Caco-2 (cell line): ENCODE measurements at regions not wholly inside any gene's neighbourhood (a gene's known extent, or its start where the extent isn't known, plus 50 kb on each side); places are given as distances from the start of the nearest gene placed in this dataset.

Source experiments
- BruUV-seq: library from RNA; stranded (reverse); fragments of 400-500 nt; replicated peaks from 2 replicates; lab custom pipeline; 2021; lab: Mats Ljungman, UMichigan
- CTCF ChIA-PET: fragments of 300-600 bp; sonication (Branson Sonifier 250); formaldehyde crosslinking; loops from one replicate; lab custom pipeline; 2022; ENCODE audit warnings: antibody characterized with exemption; lab: Charles Lee
- POLR2A ChIA-PET: fragments of 300-600 bp; sonication (Branson Sonifier 250); formaldehyde crosslinking; loops from one replicate; lab custom pipeline; 2022; ENCODE audit warnings: antibody characterized with exemption; lab: Charles Lee
- DNase-seq, 2 experiments: peaks; one replicate each; pipeline versions ENCODE4 v3.0.0 to v3.0.0-alpha.2; 2020 to 2022
- H3K27me3 ChIP-seq: replicated peaks from 2 replicates; pipeline ENCODE4 v1.6.0; 2011; ENCODE audit warnings: low read length; ENCODE audit not compliant: control insufficient read depth, insufficient read depth
- H3K36me3 ChIP-seq: 2 replicates; pipeline ENCODE4 v1.5.1; 2011; ENCODE audit warnings: low read length; ENCODE audit not compliant: control insufficient read depth, insufficient read depth
- H3K4me1 ChIP-seq: fragments of 250-450 bp; sonication (Bioruptor Pico); 2 replicates; pipeline ENCODE4 v1.5.1; 2020; ENCODE audit warnings: mild to moderate bottlenecking
- H3K4me3 ChIP-seq: 2 replicates; pipeline ENCODE4 v1.5.1; 2011; ENCODE audit warnings: low read depth, mild to moderate bottlenecking, control low read depth, low read length
- H3K9me3 ChIP-seq: fragments of 250-450 bp; sonication (Bioruptor Pico); 2 replicates; pipeline ENCODE4 v1.5.1; 2020; ENCODE audit warnings: mild to moderate bottlenecking, moderate library complexity
- H3K27ac Mint-ChIP-seq: one replicate; pipeline ENCODE4 v1.8.0; 2022; ENCODE audit warnings: mixed read lengths; ENCODE audit not compliant: unreplicated experiment
- H3K27me3 Mint-ChIP-seq: one replicate; pipeline ENCODE4 v1.8.0; 2022; ENCODE audit warnings: mixed read lengths; ENCODE audit not compliant: insufficient read depth, unreplicated experiment
- H3K36me3 Mint-ChIP-seq: one replicate; pipeline ENCODE4 v1.8.0; 2022; ENCODE audit warnings: mild to moderate bottlenecking, mixed read lengths; ENCODE audit not compliant: insufficient read depth, unreplicated experiment
- H3K4me1 Mint-ChIP-seq: one replicate; pipeline ENCODE4 v1.8.0; 2022; ENCODE audit warnings: low read depth, mixed read lengths; ENCODE audit not compliant: unreplicated experiment
- H3K4me3 Mint-ChIP-seq: one replicate; pipeline ENCODE4 v1.8.0; 2022; ENCODE audit warnings: mild to moderate bottlenecking, moderate library complexity, mixed read lengths; ENCODE audit not compliant: unreplicated experiment
- H3K9me3 Mint-ChIP-seq: one replicate; pipeline ENCODE4 v1.8.0; 2022; ENCODE audit warnings: mixed read lengths; ENCODE audit not compliant: unreplicated experiment
- CTCF ChIP-seq, 2 experiments: fragments of 200-600 bp in 1 of 2; IDR thresholded peaks; 1 replicate in 1 of 2; 2 replicates in 1 of 2; pipeline versions ENCODE4 v1.5.1 to v1.8.0; 2011 to 2022; ENCODE audit warnings: antibody characterized with exemption in 1 of 2, control low read depth in 1 of 2, inconsistent platforms in 1 of 2, low read depth in 1 of 2, low read length in 1 of 2, mild to moderate bottlenecking in 1 of 2, moderate library complexity in 1 of 2; ENCODE audit not compliant: insufficient read depth in 1 of 2, severe bottlenecking in 1 of 2, unreplicated experiment in 1 of 2
- intact Hi-C: fragments of 100-400 bp; cut with micrococcal nuclease; formaldehyde crosslinking; loops from one replicate; pipeline ENCODE4 v1.10.0; 2022; ENCODE audit not compliant: unreplicated experiment

GRCh38 chr7:93015101-93015778 lies 102.5 kb downstream of the SAMD9 start:
- BruUV-seq: no TSS peak
- Mint-ChIP-seq H3K4me1 (no peaks in the 10 kb centered on the region), H3K9me3 (no peaks in the 10 kb centered on the region), H3K36me3 (no peaks in the 10 kb centered on the region), H3K4me3 (no peak overlapping the region), H3K27me3 (no peaks in the 10 kb centered on the region), H3K27ac (no peak overlapping the region)
- no peaks in the 10 kb centered on the region for H3K36me3 ChIP-seq
- no peak for DNase-seq
- H3K4me1 ChIP-seq: no peaks in the 10 kb centered on the region
- no peak for TF ChIP-seq CTCF (IDR thresholded peaks at IDR 0.05; ENCODE audit: insufficient read depth in 1 of 2, low read depth in 1 of 2, low read length in 1 of 2, severe bottlenecking in 1 of 2, unreplicated experiment in 1 of 2)
- ChIA-PET POLR2A (no interaction called here), CTCF (no interaction called here)
- no peaks in the 10 kb centered on the region for H3K27me3 ChIP-seq
- H3K4me3 ChIP-seq: no peak overlapping the region
- no peaks in the 10 kb centered on the region for H3K9me3 ChIP-seq
- intact Hi-C loops: no loop called here

GRCh38 chr7:93014410-93014809 lies 103.4 kb downstream of the SAMD9 start:
- ChIA-PET CTCF (no interaction called here), POLR2A (no interaction called here)
- no peaks in the 10 kb centered on the region for H3K36me3 ChIP-seq
- H3K4me1 ChIP-seq: no peaks in the 10 kb centered on the region
- Mint-ChIP-seq H3K27ac (no peak overlapping the region), H3K27me3 (no peaks in the 10 kb centered on the region), H3K36me3 (no peaks in the 10 kb centered on the region), H3K4me1 (no peaks in the 10 kb centered on the region), H3K4me3 (no peak overlapping the region), H3K9me3 (no peaks in the 10 kb centered on the region)
- no peak for TF ChIP-seq CTCF (IDR thresholded peaks at IDR 0.05; ENCODE audit: insufficient read depth in 1 of 2, low read depth in 1 of 2, low read length in 1 of 2, severe bottlenecking in 1 of 2, unreplicated experiment in 1 of 2)
- no peaks in the 10 kb centered on the region for H3K27me3 ChIP-seq
- no peak for DNase-seq
- no TSS peak for BruUV-seq
- H3K4me3 ChIP-seq: no peak overlapping the region
- intact Hi-C loops: no loop called here
- no peaks in the 10 kb centered on the region for H3K9me3 ChIP-seq

- Histone ChIP-seq H3K9me3 (no peaks in the 10 kb centered on the region), H3K36me3 (no peaks in the 10 kb centered on the region), H3K4me3 (no peak overlapping the region), H3K27me3 (no peaks in the 10 kb centered on the region), H3K4me1 (no peaks in the 10 kb centered on the region)
- Mint-ChIP-seq H3K4me1 (no peaks in the 10 kb centered on the region), H3K36me3 (no peaks in the 10 kb centered on the region), H3K9me3 (no peaks in the 10 kb centered on the region), H3K4me3 (no peak overlapping the region), H3K27ac (no peak overlapping the region), H3K27me3 (peaks cover 3% of the 10 kb centered on the region)
- POLR2A ChIA-PET: no interaction called here
- intact Hi-C loops: no loop called here
- BruUV-seq: no TSS peak
- no peak for TF ChIP-seq CTCF (IDR thresholded peaks at IDR 0.05; ENCODE audit: insufficient read depth in 1 of 2, low read depth in 1 of 2, low read length in 1 of 2, severe bottlenecking in 1 of 2, unreplicated experiment in 1 of 2)
- DNase-seq: no peak
- CTCF ChIA-PET: no interaction called here
These were observed 104.2 kb downstream of the SAMD9 start for GRCh38 chr7:93013446-93014061.
